OCI-LY7 (cell line): ENCODE measurements at regions not wholly inside any gene's neighbourhood (a gene's known extent, or its start where the extent isn't known, plus 50 kb on each side); places are given as distances from the start of the nearest gene placed in this dataset.

Experiments used
- BruUV-seq: library from RNA; stranded (reverse); fragments of 400-500 nt; replicated peaks from 2 replicates; lab custom pipeline; 2021; lab: Mats Ljungman, UMichigan
- CTCF ChIA-PET: fragments of 300-600 bp; sonication (Branson Sonifier 250); formaldehyde crosslinking; loops from one replicate; lab custom pipeline; 2022; ENCODE audit warnings: antibody characterized with exemption; ENCODE audit not compliant: unreplicated experiment; lab: Charles Lee
- POLR2A ChIA-PET: fragments of 300-600 bp; sonication (Branson Sonifier 250); formaldehyde crosslinking; loops from one replicate; lab custom pipeline; 2022; ENCODE audit warnings: antibody characterized with exemption; lab: Charles Lee
- DNase-seq: peaks from one replicate; pipeline ENCODE4 v3.0.0-alpha.2; 2015; ENCODE audit warnings: low spot score
- H2AFZ ChIP-seq: fragments of 200-600 bp; sonication (generic), shearing (Covaris generic); 2 replicates; pipeline ENCODE4 v1.6.1; 2014; ENCODE audit warnings: mild to moderate bottlenecking, antibody characterized with exemption, low read length, moderate library complexity
- H3K27ac ChIP-seq: fragments of 200-600 bp; sonication (generic); 2 replicates; pipeline ENCODE4 v1.5.1; 2014; ENCODE audit warnings: mixed run types, low read depth, mild to moderate bottlenecking, moderate library complexity, low read length, inconsistent platforms; ENCODE audit not compliant: poor library complexity, severe bottlenecking
- H3K36me3 ChIP-seq: fragments of 200-600 bp; sonication (generic); 2 replicates; pipeline ENCODE4 v1.6.1; 2014; ENCODE audit warnings: mild to moderate bottlenecking, antibody characterized with exemption, low read length, moderate library complexity, mixed read lengths; ENCODE audit not compliant: insufficient read depth
- H3K4me1 ChIP-seq: fragments of 200-600 bp; sonication (generic); 2 replicates; pipeline ENCODE4 v1.5.1; 2014; ENCODE audit warnings: mild to moderate bottlenecking, low read length; ENCODE audit not compliant: insufficient read depth, poor library complexity, severe bottlenecking
- H3K4me2 ChIP-seq: fragments of 200-600 bp; sonication (generic); 2 replicates; pipeline ENCODE4 v1.6.1; 2014; ENCODE audit warnings: mild to moderate bottlenecking, low read length
- H3K4me3 ChIP-seq: fragments of 200-600 bp; sonication (generic); 2 replicates; pipeline ENCODE4 v1.5.1; 2014; ENCODE audit warnings: mild to moderate bottlenecking, low read depth, low read length; ENCODE audit not compliant: poor library complexity, severe bottlenecking
- H3K79me2 ChIP-seq: fragments of 200-600 bp; sonication (generic); 2 replicates; pipeline ENCODE4 v1.6.1; 2016; ENCODE audit warnings: low read depth, mild to moderate bottlenecking, low read length, moderate library complexity, mixed read lengths; ENCODE audit not compliant: insufficient read depth
- H3K9me2 ChIP-seq: fragments of 200-600 bp; sonication (generic); 2 replicates; pipeline ENCODE4 v1.6.1; 2016; ENCODE audit warnings: mild to moderate bottlenecking, low read length, mixed read lengths; ENCODE audit not compliant: insufficient read depth
- H3K9me3 ChIP-seq: fragments of 200-600 bp; sonication (generic); 2 replicates; pipeline ENCODE4 v1.6.1; 2014; ENCODE audit warnings: mild to moderate bottlenecking, mixed run types, low read length, mixed read lengths
- H4K20me1 ChIP-seq: fragments of 200-600 bp; sonication (generic); 2 replicates; pipeline ENCODE4 v1.6.1; 2014; ENCODE audit warnings: mild to moderate bottlenecking, antibody characterized with exemption, low read length, moderate library complexity, mixed read lengths; ENCODE audit not compliant: insufficient read depth
- CTCF ChIP-seq: fragments of 200-600 bp; sonication (generic); conservative IDR thresholded peaks from 2 replicates; pipeline ENCODE4 v1.5.1; 2014; ENCODE audit warnings: mild to moderate bottlenecking, antibody characterized with exemption, low read length, moderate library complexity, mixed read lengths
- EZH2phosphoT487 ChIP-seq: fragments of 200-600 bp; sonication (generic); IDR thresholded peaks from 2 replicates; pipeline ENCODE4 v1.6.1; 2018; ENCODE audit warnings: low read depth, borderline replicate concordance, mild to moderate bottlenecking, mixed run types, antibody characterized with exemption, low read length, moderate library complexity, mixed read lengths
- intact Hi-C: fragments of 100-400 bp; cut with micrococcal nuclease; formaldehyde crosslinking; loops from one replicate; pipeline ENCODE4 v1.10.0; 2022; ENCODE audit not compliant: unreplicated experiment

- Histone ChIP-seq H3K4me2 (no peak overlapping the region), H3K27ac (no peak overlapping the region), H3K36me3 (no peaks in the 10 kb centered on the region), H3K4me1 (no peaks in the 10 kb centered on the region), H3K4me3 (no peak overlapping the region), H3K79me2 (no peaks in the 10 kb centered on the region), H3K9me2 (no peaks in the 10 kb centered on the region), H2AFZ (no peak overlapping the region), H4K20me1 (no peaks in the 10 kb centered on the region), H3K9me3 (no peaks in the 10 kb centered on the region)
- DNase-seq = no peak
- ChIA-PET POLR2A (no interaction called here), CTCF (no interaction called here)
- no TSS peak for BruUV-seq
- TF ChIP-seq EZH2phosphoT487 (no peak), CTCF (no peak)
- intact Hi-C loops = no loop called here
These were observed 207.2 kb upstream of the GPRIN3 start for GRCh38 chr4:89514811-89515210.

- CTCF ChIA-PET = no interaction called here
- TF ChIP-seq CTCF (no peak), EZH2phosphoT487 (no peak)
- POLR2A ChIA-PET = no interaction called here
- no peaks in the 10 kb centered on the region for H3K9me3 ChIP-seq
- H3K4me2 ChIP-seq = no peak overlapping the region
- BruUV-seq = no TSS peak
- DNase-seq = no peak
- no peaks in the 10 kb centered on the region for H4K20me1 ChIP-seq
- no peaks in the 10 kb centered on the region for H3K36me3 ChIP-seq
- no peak overlapping the region for H3K27ac ChIP-seq
- H3K9me2 ChIP-seq = no peaks in the 10 kb centered on the region
- no peaks in the 10 kb centered on the region for H3K79me2 ChIP-seq
- H3K4me1 ChIP-seq = no peaks in the 10 kb centered on the region
- H3K4me3 ChIP-seq = no peak overlapping the region
- intact Hi-C loops = no loop called here
- no peak overlapping the region for H2AFZ ChIP-seq
These were observed 204.2 kb upstream of the GPRIN3 start for GRCh38 chr4:89511776-89512175.

GRCh38 chr4:89509708-89510281, 202.2 kb upstream of the GPRIN3 start:
- POLR2A ChIA-PET = no interaction called here
- DNase-seq = no peak
- H4K20me1 ChIP-seq = no peaks in the 10 kb centered on the region
- TF ChIP-seq EZH2phosphoT487 (no peak), CTCF (no peak)
- H2AFZ ChIP-seq = no peak overlapping the region
- H3K9me3 ChIP-seq = no peaks in the 10 kb centered on the region
- no peaks in the 10 kb centered on the region for H3K9me2 ChIP-seq
- no peaks in the 10 kb centered on the region for H3K4me1 ChIP-seq
- CTCF ChIA-PET = no interaction called here
- no peak overlapping the region for H3K4me3 ChIP-seq
- no peaks in the 10 kb centered on the region for H3K36me3 ChIP-seq
- H3K27ac ChIP-seq = no peak overlapping the region
- H3K4me2 ChIP-seq = no peak overlapping the region
- BruUV-seq = no TSS peak
- H3K79me2 ChIP-seq = no peaks in the 10 kb centered on the region
- intact Hi-C loops = no loop called here
